Peyer's patch (tissue), 4 donors: ENCODE measurements at regions not wholly inside any gene's neighbourhood (a gene's known extent, or its start where the extent isn't known, plus 50 kb on each side); places are given as distances from the start of the nearest gene placed in this dataset.

Experiments
- CTCF ChIP-seq, 6 experiments: fragments of 450-650 bp in 4 of 6; fragments of 200-600 bp in 2 of 6; sonication (generic) in 1 of 6; IDR thresholded peaks; one replicate each; pipeline ENCODE4 v1.5.1; 2017 to 2019; ENCODE audit warnings: antibody characterized with exemption in 6 of 6, mild to moderate bottlenecking in 3 of 6, moderate library complexity in 1 of 6
- POLR2A ChIP-seq, 2 donors: fragments of 450-650 bp; IDR thresholded peaks; one replicate each; pipeline ENCODE4 v1.5.1; 2017; ENCODE audit warnings: antibody characterized with exemption in 2 of 2, mild to moderate bottlenecking in 2 of 2, moderate library complexity in 2 of 2

- no peak for TF ChIP-seq CTCF (IDR thresholded peaks at IDR 0.05)
- TF ChIP-seq POLR2A (IDR thresholded peaks at IDR 0.05) = no peak
Measured at GRCh38 chr6:4661391-4661790, 114.8 kb upstream of the CDYL start.
